GM10248 (cell line): ENCODE measurements at regions not wholly inside any gene's neighbourhood (a gene's known extent, or its start where the extent isn't known, plus 50 kb on each side); places are given as distances from the start of the nearest gene placed in this dataset.

ENCODE experiments used
- CTCF ChIA-PET: fragments of 300-600 bp; sonication (Branson Sonifier 250); formaldehyde crosslinking; extraction: SDS; loops from one replicate; lab custom pipeline; 2021; ENCODE audit warnings: antibody characterized with exemption; lab: Yijun Ruan, JAX
- POLR2A ChIA-PET: fragments of 350-650 bp; sonication (Branson Sonifier 250); formaldehyde crosslinking; extraction: SDS; loops from one replicate; lab custom pipeline; 2020; ENCODE audit warnings: antibody characterized with exemption; lab: Yijun Ruan, JAX
- DNase-seq: peaks from one replicate; pipeline ENCODE4 v3.0.0; 2012; ENCODE audit errors: extremely low spot score
- CTCF ChIP-seq: IDR thresholded peaks from 2 replicates; pipeline ENCODE4 v1.5.1; 2012; ENCODE audit warnings: mild to moderate bottlenecking, low read depth; ENCODE audit errors: extremely low read depth, missing control alignments, control extremely low read depth

DNA sequence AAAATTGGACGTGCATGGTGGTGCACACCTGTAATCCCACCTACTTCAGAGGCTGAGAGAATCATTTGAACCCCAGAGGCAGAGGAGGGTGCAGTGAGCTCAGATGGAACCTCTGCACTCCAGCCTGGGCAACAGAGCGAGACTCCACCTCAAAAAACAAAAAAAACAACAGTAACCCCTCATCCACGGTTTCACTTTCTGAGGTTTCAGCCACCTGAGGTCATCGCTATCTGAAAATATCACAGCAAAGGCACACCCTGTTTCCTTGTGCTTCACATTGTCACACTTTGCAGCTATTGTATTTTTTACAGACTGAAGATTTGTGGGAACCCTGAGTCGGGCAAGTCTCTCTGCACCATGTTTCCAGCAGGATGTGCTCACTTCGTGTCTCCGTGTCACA, 54.1 kb upstream of the FOXQ1 start:
- ChIA-PET POLR2A (no interaction called here), CTCF (interaction anchor here (1.1 kb wide), 1 partner anchor 17 kb away, joined by 3 read pairs; no protein-coding TSS in a partner anchor)
- no peak for DNase-seq
- TF ChIP-seq CTCF, result no peak

GRCh38 chr6:1256435-1257008, 55.4 kb upstream of the FOXQ1 start:
- ChIA-PET POLR2A (no interaction called here), CTCF (interaction anchor here (1.8 kb wide), 1 partner anchor 11 kb away, joined by 5 read pairs; no protein-coding TSS in a partner anchor)
- no peak for DNase-seq
- TF ChIP-seq CTCF, result no peak

DNA sequence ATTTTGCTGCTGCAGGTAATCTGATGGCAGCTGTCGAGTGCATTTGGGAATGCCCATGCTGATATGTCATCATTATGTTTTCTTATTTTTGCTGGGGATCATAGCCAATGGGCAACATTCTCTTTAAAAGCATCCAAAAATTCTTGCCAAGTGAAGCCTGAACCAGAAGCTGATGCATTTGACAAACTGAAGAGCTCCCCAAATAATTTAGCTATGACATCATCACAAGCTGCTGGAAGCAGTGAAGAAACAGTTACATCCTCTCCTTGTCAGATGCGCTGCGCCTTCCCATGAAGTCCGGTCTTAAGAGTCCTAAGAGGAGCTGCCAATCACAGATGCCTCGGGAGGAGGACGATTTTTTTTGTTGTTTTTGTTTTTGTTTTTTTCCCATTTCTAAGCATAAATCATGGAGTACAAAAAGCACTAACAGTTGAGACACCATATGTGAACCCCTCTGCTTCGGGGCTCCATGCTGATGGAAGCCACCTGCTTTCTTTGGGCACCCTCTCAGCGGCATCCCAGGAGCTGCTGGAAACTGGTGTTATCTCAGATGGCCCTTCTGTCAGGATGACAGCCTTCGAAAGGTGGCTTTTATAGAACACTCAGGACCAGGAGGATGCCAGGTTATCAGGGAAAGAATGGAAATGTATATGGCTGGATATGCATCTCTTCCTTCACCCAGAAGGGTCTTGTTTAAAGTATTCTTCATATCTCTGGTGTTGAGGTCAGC, 56.1 kb upstream of the FOXQ1 start:
- ChIA-PET CTCF (interaction anchor here (1.2 to 1.8 kb wide), 2 partner anchors 12 to 25 kb away, joined by 3 to 5 read pairs; no protein-coding TSS in a partner anchor), POLR2A (no interaction called here)
- DNase-seq, result no peak
- TF ChIP-seq CTCF, result no peak

- no peak for DNase-seq
- CTCF ChIA-PET, result no interaction called here
- POLR2A ChIA-PET, result no interaction called here
- no peak for TF ChIP-seq CTCF
Measured at GRCh38 chr6:1254326-1254725, 57.6 kb upstream of the FOXQ1 start.

GRCh38 chr6:1253816-1254215, 58.1 kb upstream of the FOXQ1 start:
- no peak for DNase-seq
- no peak for TF ChIP-seq CTCF
- CTCF ChIA-PET, result no interaction called here
- POLR2A ChIA-PET, result no interaction called here

GRCh38 chr6:1251198-1252155, 60.4 kb upstream of the FOXQ1 start:
- POLR2A ChIA-PET, result no interaction called here
- no peak for DNase-seq
- CTCF ChIA-PET, result no interaction called here
- no peak for TF ChIP-seq CTCF
